HG03103 (cell line): ENCODE measurements at regions not wholly inside any gene's neighbourhood (a gene's known extent, or its start where the extent isn't known, plus 50 kb on each side); places are given as distances from the start of the nearest gene placed in this dataset.

ENCODE experiments used
- ATAC-seq: cut with Tn5 transposase; IDR thresholded peaks from one replicate; pipeline ENCODE4 v1.9.1; 2021; ENCODE audit warnings: low read depth; ENCODE audit not compliant: unreplicated experiment

DNA sequence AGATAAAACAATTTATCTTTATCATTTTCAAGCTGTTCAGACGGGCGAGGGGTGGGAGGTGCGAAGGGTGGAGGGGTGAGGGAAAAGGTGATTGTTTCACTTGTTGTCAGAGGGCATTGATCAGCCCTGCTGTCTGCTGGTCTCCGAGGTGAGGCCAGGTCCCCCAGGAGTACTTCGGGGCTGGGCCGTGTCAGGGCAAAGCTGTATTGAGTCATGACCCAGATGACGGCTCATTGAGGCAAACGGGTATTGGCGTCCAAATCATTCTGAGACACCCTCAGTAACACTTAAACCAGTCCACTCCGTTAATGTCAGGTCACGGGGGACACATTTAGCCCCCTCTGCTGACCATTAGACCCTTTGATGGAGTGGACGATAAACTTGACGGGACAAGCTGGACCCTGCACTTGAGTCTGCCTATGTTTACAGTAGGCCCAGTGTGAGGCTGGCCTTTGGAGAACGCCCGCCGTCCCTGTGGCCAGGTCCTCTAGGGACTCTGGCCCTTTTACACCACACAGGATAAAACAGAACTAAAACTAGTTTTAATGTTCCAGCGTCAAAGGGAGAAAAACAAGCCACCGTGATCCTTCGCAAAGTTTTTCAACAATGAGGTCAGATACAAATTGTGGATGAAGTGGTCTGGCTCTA lies 502.2 kb upstream of the ZFHX3 start:
- ATAC-seq = no peak

DNA sequence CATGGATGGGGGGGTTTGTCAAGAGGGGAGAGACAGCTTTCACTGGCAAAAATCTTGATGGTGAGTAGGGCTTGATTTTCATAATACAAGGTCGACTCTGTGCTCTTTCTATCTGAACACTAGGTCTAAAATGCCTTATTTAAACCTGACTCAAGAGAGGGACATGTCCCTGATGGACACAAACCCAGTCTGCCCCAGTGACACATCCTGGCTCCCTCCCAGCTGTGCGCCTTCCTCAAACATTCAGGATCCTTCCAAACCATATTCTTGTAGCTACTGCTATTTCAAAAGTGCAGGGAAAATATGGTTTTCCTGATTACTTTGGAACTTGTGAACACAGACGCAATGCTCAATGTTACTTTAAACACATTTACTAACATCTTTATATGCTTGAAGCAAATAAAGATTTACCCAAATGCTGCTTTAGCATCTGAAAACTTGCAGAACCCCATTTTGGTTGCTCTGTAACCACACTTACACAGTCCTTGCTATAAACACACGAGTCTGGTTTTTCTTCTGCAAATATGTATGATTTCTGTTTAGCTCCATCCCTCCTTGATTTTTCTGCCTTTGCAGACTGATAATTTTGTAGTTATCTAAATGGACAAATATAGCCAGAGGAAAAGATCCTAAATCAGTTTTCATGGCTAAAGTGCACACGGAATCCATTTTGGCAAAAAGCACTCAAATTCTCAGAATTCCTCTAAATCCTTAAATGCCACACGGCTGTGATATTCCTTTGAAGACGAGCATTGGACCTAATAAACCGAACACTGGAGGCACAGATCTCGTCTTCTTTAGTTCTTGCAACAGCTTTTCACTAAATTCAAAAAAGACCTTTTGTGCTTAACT lies 499.9 kb upstream of the ZFHX3 start:
- no peak for ATAC-seq

GRCh38 chr16:73546341-73546845 lies 498.5 kb upstream of the ZFHX3 start:
- no peak for ATAC-seq

DNA sequence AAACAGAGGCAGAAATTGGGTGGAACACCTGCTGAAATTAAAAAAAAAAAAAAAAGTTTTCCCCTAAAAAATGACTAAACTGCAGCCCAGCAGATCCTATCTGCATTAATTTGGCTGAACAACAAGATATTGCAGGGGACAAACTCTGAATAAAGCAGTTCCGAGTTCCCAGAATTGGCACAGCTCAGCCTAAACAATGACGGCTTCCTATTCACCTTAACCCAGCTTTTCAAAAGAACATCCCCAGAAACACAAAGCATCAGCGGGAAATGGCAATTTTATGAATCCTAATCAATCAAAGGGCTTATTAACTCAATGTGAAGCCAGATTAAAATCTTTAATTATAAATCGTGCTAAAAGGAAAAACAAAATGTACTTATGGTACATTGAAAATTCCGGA lies 497.8 kb upstream of the ZFHX3 start:
- ATAC-seq = no peak

GRCh38 chr16:73545290-73545689 lies 497.4 kb upstream of the ZFHX3 start:
- no peak for ATAC-seq

GRCh38 chr16:73544826-73545225 lies 496.9 kb upstream of the ZFHX3 start:
- no peak for ATAC-seq

DNA sequence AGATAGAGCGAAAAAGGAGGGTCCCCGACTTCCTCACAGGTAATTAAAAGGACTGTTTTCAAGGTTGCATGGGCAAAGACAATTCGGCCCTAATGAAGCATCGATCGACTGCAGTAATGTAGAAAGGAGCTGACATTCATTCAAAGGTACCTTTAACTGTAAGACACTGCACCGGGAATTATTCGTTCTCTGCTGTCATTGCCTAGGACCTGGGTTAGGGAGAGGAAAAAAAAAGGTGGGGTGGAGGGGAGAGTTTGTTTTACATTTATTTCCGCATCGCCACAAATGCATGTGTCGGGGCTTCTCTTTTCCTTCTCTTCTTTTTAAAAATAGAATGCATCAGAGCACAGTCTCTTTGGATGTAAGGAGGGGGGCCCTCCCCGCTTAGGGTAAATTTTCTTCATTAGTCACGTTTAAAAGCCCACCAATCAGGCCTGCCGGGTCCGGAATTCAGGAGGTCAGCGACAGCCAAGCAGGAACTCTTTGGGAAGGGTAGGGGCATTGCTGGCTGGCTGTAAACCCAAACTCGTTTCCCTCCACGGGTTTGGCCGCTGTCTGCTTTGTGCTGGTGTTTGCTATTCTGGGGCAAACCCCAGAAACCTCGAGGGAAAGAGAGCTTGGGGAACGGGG lies 496.2 kb upstream of the ZFHX3 start:
- ATAC-seq = no peak

DNA sequence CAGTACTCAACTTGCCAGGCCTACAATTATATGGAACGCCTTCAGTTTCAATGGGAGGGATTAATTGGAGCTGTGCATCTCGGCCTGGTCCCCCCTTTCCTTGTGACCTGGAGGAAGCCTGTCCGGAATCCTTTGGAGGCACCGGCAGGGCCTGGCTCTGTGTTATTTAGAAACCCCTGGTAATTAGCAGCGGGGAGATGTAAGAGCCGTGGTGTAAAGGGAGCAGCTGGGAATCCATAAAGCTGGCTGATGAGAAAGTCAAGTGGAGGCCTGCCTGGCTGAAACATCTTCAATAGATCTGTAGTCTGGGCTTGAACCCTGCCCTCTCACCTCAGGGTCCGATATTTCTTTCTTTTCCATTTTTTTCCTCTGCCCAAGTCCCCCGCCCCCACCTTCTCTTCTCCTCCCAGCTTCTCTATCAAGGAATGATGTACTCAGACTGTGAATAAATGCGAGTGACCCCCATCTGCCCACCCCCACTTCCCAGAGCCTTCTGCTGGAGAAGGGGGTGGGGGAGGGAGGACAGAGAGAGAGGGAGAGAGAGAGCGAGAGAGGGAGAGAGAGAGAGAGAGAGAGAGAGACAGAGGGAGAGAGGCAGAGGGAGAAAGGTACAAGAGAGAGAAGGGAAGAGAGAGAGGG lies 495.5 kb upstream of the ZFHX3 start:
- ATAC-seq = no peak

DNA sequence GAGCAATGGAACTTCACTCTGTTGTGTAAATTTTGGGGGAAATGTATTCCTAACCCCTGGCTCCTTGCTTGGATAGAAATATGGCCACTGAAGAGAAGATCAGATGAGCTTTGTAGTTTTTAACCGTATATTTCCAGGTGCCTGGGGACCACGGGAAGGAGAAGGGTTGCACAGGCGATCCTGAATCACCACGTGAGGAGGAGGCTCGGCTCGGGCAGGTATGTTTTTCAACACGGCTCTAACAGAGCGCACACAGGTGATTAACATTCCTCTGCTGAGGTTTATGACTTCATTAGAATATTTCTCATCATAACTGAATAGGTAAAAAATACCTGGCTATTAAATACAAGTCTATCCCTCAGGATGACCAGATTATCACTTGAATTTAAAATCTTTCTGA lies 495.0 kb upstream of the ZFHX3 start:
- ATAC-seq = no peak

GRCh38 chr16:73537921-73538320 lies 490.0 kb upstream of the ZFHX3 start:
- no peak for ATAC-seq

DNA sequence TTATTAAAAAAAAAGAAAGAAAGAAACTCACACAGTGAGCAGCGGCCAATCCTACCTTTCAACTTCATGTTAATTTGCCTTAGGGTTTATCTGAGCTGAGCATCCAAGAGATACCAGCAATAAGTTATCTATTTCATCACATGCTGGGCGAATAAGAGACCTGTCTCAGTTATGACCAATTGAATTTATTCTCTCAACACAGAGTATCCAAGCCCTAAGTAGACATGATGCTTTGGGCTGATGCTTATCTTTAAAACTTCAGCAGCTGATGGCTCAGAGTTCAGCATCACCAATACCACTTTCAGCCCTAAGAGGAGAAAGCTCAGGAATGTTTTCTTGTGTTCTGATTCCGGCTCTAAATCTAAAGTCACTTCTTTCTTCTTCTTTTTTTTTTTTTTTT lies 489.0 kb upstream of the ZFHX3 start:
- ATAC-seq = no peak

GRCh38 chr16:73531021-73531420 lies 483.1 kb upstream of the ZFHX3 start:
- ATAC-seq = no peak

DNA sequence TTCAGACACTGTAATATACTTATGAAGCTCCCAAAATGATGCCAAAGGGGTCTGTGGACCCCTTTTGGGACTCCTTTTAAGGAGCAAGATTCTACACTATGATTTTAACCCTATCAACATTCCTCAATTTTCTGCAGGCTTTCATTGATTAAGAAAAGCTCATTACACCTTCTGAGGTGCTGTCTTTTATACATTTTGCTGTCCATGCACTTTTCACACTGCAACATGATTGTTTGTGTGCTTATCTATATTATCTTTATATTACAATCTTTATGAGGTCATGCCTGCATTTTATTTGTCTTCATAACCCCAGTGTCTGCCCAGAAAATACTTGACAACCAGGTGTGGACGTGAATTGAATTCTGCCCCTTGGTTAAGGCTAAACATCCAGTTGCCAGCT lies 482.6 kb upstream of the ZFHX3 start:
- no peak for ATAC-seq

- no peak for ATAC-seq
These were observed 481.5 kb upstream of the ZFHX3 start for GRCh38 chr16:73529303-73530012.

DNA sequence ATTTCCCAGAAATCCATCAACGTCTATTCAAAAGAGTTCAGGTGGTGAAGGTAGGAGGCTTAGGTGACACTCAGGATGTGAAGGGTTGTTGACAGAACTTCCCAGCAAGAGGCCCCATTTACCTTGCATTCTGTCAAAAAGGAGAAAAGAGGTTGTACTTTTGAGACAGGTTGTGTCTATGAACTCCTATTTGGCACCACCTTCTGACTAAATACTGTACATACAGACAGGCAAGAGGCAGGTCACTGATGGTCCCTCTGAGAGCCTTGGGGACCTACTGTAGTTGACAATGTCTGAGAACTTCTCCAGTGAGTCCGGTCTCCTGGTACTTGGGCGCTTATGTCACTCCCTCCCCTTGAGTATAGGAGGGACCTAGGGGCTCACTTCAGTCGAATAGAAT lies 479.3 kb upstream of the ZFHX3 start:
- no peak for ATAC-seq

GRCh38 chr16:73526011-73526804 lies 478.3 kb upstream of the ZFHX3 start:
- no peak for ATAC-seq

DNA sequence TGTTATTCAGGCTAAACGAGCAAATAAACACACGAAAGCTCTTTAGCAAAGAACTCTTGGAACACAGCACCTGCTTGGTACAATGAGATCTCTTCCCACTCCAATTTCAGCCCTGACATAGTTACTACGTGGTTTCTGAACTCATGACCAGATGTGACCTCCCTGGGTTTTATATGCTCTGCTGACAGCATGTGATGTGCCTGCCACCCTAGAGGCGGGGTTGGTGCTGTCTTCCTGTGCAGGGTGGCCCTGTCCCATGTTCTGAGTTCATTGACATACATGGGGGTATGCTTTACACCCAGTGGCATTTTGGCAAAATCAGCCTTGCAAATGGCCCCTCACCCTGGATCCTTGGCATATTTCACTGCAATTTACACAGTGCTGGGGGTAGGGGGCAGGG lies 475.3 kb upstream of the ZFHX3 start:
- ATAC-seq = no peak

DNA sequence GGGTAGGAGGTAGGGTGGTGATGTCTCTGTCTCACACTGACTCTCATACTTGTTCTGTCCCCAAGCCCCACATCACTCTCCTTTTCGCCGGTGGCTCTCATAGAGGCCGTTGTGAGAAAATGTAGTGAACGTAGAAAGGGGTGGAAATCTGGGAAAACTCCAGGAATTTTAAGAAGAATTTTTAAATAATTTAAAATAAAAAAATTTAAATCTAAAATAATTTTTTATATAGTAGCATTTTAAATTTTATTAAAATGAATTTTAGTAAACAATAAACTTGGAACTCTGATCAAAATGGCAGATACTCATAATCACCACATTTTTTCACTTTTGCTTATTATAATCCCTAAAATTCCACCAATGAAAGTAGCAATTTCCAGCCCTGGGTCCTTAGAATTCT lies 473.6 kb upstream of the ZFHX3 start:
- ATAC-seq = no peak

GRCh38 chr16:73515616-73516015 lies 467.7 kb upstream of the ZFHX3 start:
- ATAC-seq = no peak

GRCh38 chr16:73510852-73511251 lies 462.9 kb upstream of the ZFHX3 start:
- ATAC-seq = no peak
